H1 (cell line): ENCODE measurements at regions not wholly inside any gene's neighbourhood (a gene's known extent, or its start where the extent isn't known, plus 50 kb on each side); places are given as distances from the start of the nearest gene placed in this dataset.

Source experiments
- CTCF ChIA-PET: fragments of 300-600 bp; sonication (Branson Sonifier 250); formaldehyde crosslinking; loops from one replicate; lab custom pipeline; 2021; ENCODE audit not compliant: partially characterized antibody; lab: Charles Lee
- POLR2A ChIA-PET: fragments of 300-600 bp; sonication (Branson Sonifier 250); formaldehyde crosslinking; loops from one replicate; lab custom pipeline; 2021; ENCODE audit warnings: inconsistent platforms; ENCODE audit not compliant: partially characterized antibody; lab: Charles Lee
- DNase-seq, 2 experiments: peaks; one replicate each; pipeline versions ENCODE4 v3.0.0 to v3.0.0-alpha.2; 2010 to 2022; ENCODE audit warnings: low spot score in 2 of 2, low read depth in 1 of 2, mixed read lengths in 1 of 2
- FAIRE-seq: peaks from 2 replicates; lab custom pipeline; 2011; peaks lifted over from hg19 to GRCh38; lab: Jason Lieb, UNC
- H2AFZ ChIP-seq: 2 replicates; pipeline ENCODE4 v1.8.1; 2012; ENCODE audit warnings: low read length, inconsistent platforms
- H2AK5ac ChIP-seq: 2 replicates; pipeline ENCODE4 v1.6.1; 2013; ENCODE audit warnings: low read depth, low read length
- H2BK120ac ChIP-seq: replicated peaks from 2 replicates; pipeline ENCODE3; 2013; ENCODE audit warnings: low read depth, low read length, inconsistent platforms
- H2BK12ac ChIP-seq: 2 replicates; pipeline ENCODE4 v1.6.1; 2013; ENCODE audit warnings: low read depth, low read length
- H2BK15ac ChIP-seq: 2 replicates; pipeline ENCODE4 v1.6.1; 2013; ENCODE audit warnings: low read length
- H2BK20ac ChIP-seq: 2 replicates; pipeline ENCODE4 v1.6.1; 2013; ENCODE audit warnings: low read length
- H2BK5ac ChIP-seq: 2 replicates; pipeline ENCODE4 v1.6.1; 2013; ENCODE audit warnings: low read depth, low read length
- H3K14ac ChIP-seq: 2 replicates; pipeline ENCODE4 v1.6.1; 2013; ENCODE audit warnings: inconsistent platforms; ENCODE audit not compliant: insufficient read length
- H3K18ac ChIP-seq: 2 replicates; pipeline ENCODE4 v1.6.1; 2013; ENCODE audit warnings: low read length; ENCODE audit errors: extremely low read depth
- H3K23ac ChIP-seq: 2 replicates; pipeline ENCODE4 v1.6.1; 2013; ENCODE audit warnings: inconsistent platforms; ENCODE audit not compliant: insufficient read length
- H3K23me2 ChIP-seq: 2 replicates; pipeline ENCODE4 v1.6.1; 2013; ENCODE audit warnings: low read depth, low read length
- H3K27ac ChIP-seq: 2 replicates; pipeline ENCODE4 v1.6.1; 2011; ENCODE audit warnings: low read depth, low read length, inconsistent platforms
- H3K27me3 ChIP-seq, 4 experiments: replicated peaks in 1 of 4; 1 replicate in 1 of 4; 2 replicates in 3 of 4; pipeline versions ENCODE4 v1.6.1 to v1.8.1; 2011 to 2013; ENCODE audit warnings: low read length in 3 of 4, mild to moderate bottlenecking in 3 of 4, inconsistent platforms in 2 of 4, mixed read lengths in 2 of 4, moderate library complexity in 1 of 4; ENCODE audit not compliant: control insufficient read depth in 3 of 4, insufficient read depth in 3 of 4; ENCODE audit errors: extremely low read depth in 1 of 4
- H3K36me3 ChIP-seq, 4 experiments: 2 replicates each; pipeline versions ENCODE4 v1.6.1 to v1.8.1; 2011 to 2013; ENCODE audit warnings: mild to moderate bottlenecking in 4 of 4, low read length in 3 of 4, moderate library complexity in 2 of 4, control low read depth in 1 of 4, inconsistent platforms in 1 of 4; ENCODE audit not compliant: insufficient read depth in 4 of 4, control insufficient read depth in 2 of 4
- H3K4ac ChIP-seq: replicated peaks from 2 replicates; pipeline ENCODE3; 2013; ENCODE audit warnings: low read length, low read depth, mixed read lengths, inconsistent platforms; ENCODE audit not compliant: insufficient read length
- H3K4me1 ChIP-seq, 4 experiments: replicated peaks in 1 of 4; 1 replicate in 1 of 4; 2 replicates in 3 of 4; pipeline versions ENCODE4 v1.6.1 to v1.8.1; 2011 to 2013; ENCODE audit warnings: low read length in 3 of 4, inconsistent platforms in 2 of 4, mixed read lengths in 1 of 4; ENCODE audit not compliant: insufficient read depth in 4 of 4, control insufficient read depth in 3 of 4
- H3K4me2 ChIP-seq, 2 experiments: 2 replicates each; pipeline versions ENCODE4 v1.6.1 to v1.8.1; 2011 to 2013; ENCODE audit warnings: low read depth in 2 of 2, low read length in 2 of 2, control low read depth in 1 of 2, inconsistent platforms in 1 of 2, mild to moderate bottlenecking in 1 of 2; ENCODE audit not compliant: insufficient read depth in 1 of 2
- H3K4me3 ChIP-seq, 4 experiments: fragments of 200-600, 300-600 bp in 1 of 4; sonication (generic), shearing (Covaris generic), sonication (Bioruptor Twin) in 1 of 4; 2 replicates each; pipeline versions ENCODE4 v1.5.1 to v1.8.1; 2011 to 2016; ENCODE audit warnings: low read length in 4 of 4, low read depth in 3 of 4, control low read depth in 2 of 4, inconsistent platforms in 2 of 4, mild to moderate bottlenecking in 2 of 4, mixed read lengths in 1 of 4, moderate library complexity in 1 of 4; ENCODE audit not compliant: insufficient read depth in 2 of 4; ENCODE audit errors: extremely low read depth in 1 of 4
- H3K56ac ChIP-seq: replicated peaks from 2 replicates; pipeline ENCODE3; 2013; ENCODE audit warnings: low read depth, mild to moderate bottlenecking, mixed read lengths, low read length, inconsistent platforms; ENCODE audit not compliant: insufficient read length
- H3K79me1 ChIP-seq: 2 replicates; pipeline ENCODE4 v1.6.1; 2013; ENCODE audit warnings: low read depth, low read length, control low read depth
- H3K79me2 ChIP-seq, 2 experiments: 2 replicates each; pipeline versions ENCODE4 v1.6.1 to v1.8.1; 2012 to 2013; ENCODE audit warnings: low read length in 2 of 2, mild to moderate bottlenecking in 2 of 2, inconsistent platforms in 1 of 2; ENCODE audit not compliant: insufficient read depth in 2 of 2, control insufficient read depth in 1 of 2
- H3K9ac ChIP-seq, 4 experiments: replicated peaks in 1 of 4; 1 replicate in 1 of 4; 2 replicates in 3 of 4; pipeline versions ENCODE4 v1.6.1 to v1.8.1; 2011 to 2013; ENCODE audit warnings: low read depth in 3 of 4, low read length in 3 of 4, control low read depth in 2 of 4, mild to moderate bottlenecking in 2 of 4, moderate library complexity in 2 of 4, inconsistent platforms in 1 of 4; ENCODE audit errors: extremely low read depth in 1 of 4
- H3K9me3 ChIP-seq, 2 experiments: 2 replicates each; pipeline versions ENCODE4 v1.6.1 to v1.8.1; 2012 to 2013; ENCODE audit warnings: mild to moderate bottlenecking in 2 of 2, moderate library complexity in 2 of 2, control low read depth in 1 of 2, inconsistent platforms in 1 of 2, low read depth in 1 of 2, low read length in 1 of 2, mixed read lengths in 1 of 2; ENCODE audit not compliant: insufficient read depth in 2 of 2
- H4K20me1 ChIP-seq, 2 experiments: replicated peaks in 1 of 2; 2 replicates each; pipeline versions ENCODE3 to v1.8.1; 2011 to 2013; ENCODE audit warnings: inconsistent platforms in 2 of 2, low read length in 2 of 2, mild to moderate bottlenecking in 1 of 2; ENCODE audit not compliant: insufficient read depth in 2 of 2, control insufficient read depth in 1 of 2
- H4K5ac ChIP-seq: 2 replicates; pipeline ENCODE4 v1.6.1; 2013; ENCODE audit warnings: low read length, low read depth, mixed read lengths, inconsistent platforms; ENCODE audit not compliant: insufficient read length
- H4K8ac ChIP-seq: 2 replicates; pipeline ENCODE4 v1.8.0; 2013; ENCODE audit warnings: mild to moderate bottlenecking, moderate library complexity, low read length, inconsistent platforms; ENCODE audit not compliant: insufficient read depth; ENCODE audit errors: extremely low read depth
- H4K91ac ChIP-seq: replicated peaks from 2 replicates; pipeline ENCODE3; 2013; ENCODE audit warnings: low read length, mixed read lengths, inconsistent platforms; ENCODE audit not compliant: insufficient read length
- CBX5 ChIP-seq: fragments of 300-800, 300-1000 bp; sonication (generic); IDR thresholded peaks from 2 replicates; pipeline ENCODE4 v1.7.1; 2016; ENCODE audit warnings: antibody characterized with exemption, low read length, low read depth
- CREB1 ChIP-seq: IDR thresholded peaks from 2 replicates; pipeline ENCODE4 v1.6.1; 2012; ENCODE audit warnings: inconsistent platforms
- FOSL1 ChIP-seq: IDR thresholded peaks from 2 replicates; pipeline ENCODE4 v1.6.1; 2011; ENCODE audit warnings: mild to moderate bottlenecking, low read depth, low read length, moderate library complexity; ENCODE audit not compliant: insufficient read depth
- GABPA ChIP-seq: IDR thresholded peaks from 2 replicates; pipeline ENCODE4 v1.6.1; 2011; ENCODE audit warnings: mild to moderate bottlenecking, low read length, moderate library complexity, borderline replicate concordance; ENCODE audit not compliant: insufficient read depth
- MAFK ChIP-seq: IDR thresholded peaks from 2 replicates; pipeline ENCODE4 v1.6.1; 2012; ENCODE audit warnings: low read depth, mild to moderate bottlenecking, improper control_type of control experiment, low read length
- RXRA ChIP-seq: IDR thresholded peaks from 2 replicates; pipeline ENCODE4 v1.6.1; 2011; ENCODE audit warnings: low read depth, mild to moderate bottlenecking, low read length, moderate library complexity; ENCODE audit not compliant: insufficient read depth
- SIRT6 ChIP-seq: IDR thresholded peaks from one replicate; pipeline ENCODE4 v1.7.1; 2012; ENCODE audit warnings: low read length, inconsistent platforms
- SP1 ChIP-seq: IDR thresholded peaks from 2 replicates; pipeline ENCODE4 v1.6.1; 2011; ENCODE audit warnings: low read depth, low read length
- SP4 ChIP-seq: IDR thresholded peaks from 2 replicates; pipeline ENCODE4 v1.6.1; 2012; ENCODE audit warnings: low read length, inconsistent platforms
- TAF7 ChIP-seq: optimal IDR thresholded peaks from 2 replicates; pipeline ENCODE3; 2011; ENCODE audit warnings: low read depth, mild to moderate bottlenecking, inconsistent platforms, low read length, moderate library complexity, borderline replicate concordance
- TCF12 ChIP-seq: IDR thresholded peaks from 2 replicates; pipeline ENCODE4 v1.6.1; 2011; ENCODE audit warnings: low read depth, mild to moderate bottlenecking, low read length
- WGBS, 2 experiments: shearing (Covaris generic) in 1 of 2; methylation state at CpG; one replicate each; pipeline versions ENCODE4 v1.1.6 to v1.1.7; 2013 to 2015; ENCODE audit warnings: low lambda C conversion rate in 2 of 2, mixed read lengths in 2 of 2, inconsistent platforms in 1 of 2, low coverage in 1 of 2, missing lambda C conversion rate in 1 of 2; ENCODE audit not compliant: insufficient replicate concordance in 2 of 2, insufficient coverage in 1 of 2, insufficient read length in 1 of 2; ENCODE audit errors: extremely low coverage in 1 of 2, missing lambda C conversion rate in 1 of 2; 5-methylcytosine and 5-hydroxymethylcytosine counted together
- TF ChIP-seq, protein P1 (sequence below), 3 experiments: IDR thresholded peaks; 1 replicate in 2 of 3; 2 replicates in 1 of 3; pipeline versions ENCODE4 v1.5.1 to v1.6.1; 2011; ENCODE audit warnings: low read length in 3 of 3, mild to moderate bottlenecking in 3 of 3, inconsistent platforms in 2 of 3, low read depth in 1 of 3, moderate library complexity in 1 of 3; ENCODE audit not compliant: insufficient read depth in 1 of 3; ENCODE audit errors: control extremely low read depth in 1 of 3

- Histone ChIP-seq H2BK5ac (no peak overlapping the region), H2AFZ (no peak overlapping the region), H4K5ac (no peak overlapping the region), H3K23ac (no peak overlapping the region), H4K91ac (no peak overlapping the region), H2AK5ac (no peak overlapping the region), H2BK120ac (no peak overlapping the region), H2BK20ac (no peak overlapping the region), H3K56ac (no peak overlapping the region), H3K9me3 (peaks cover under 1 to 2% of the 10 kb centered on the region in 2 experiments; a peak in 2 of 4 replicates), H3K27ac (no peak overlapping the region), H3K27me3 (no peaks in the 10 kb centered on the region), H3K79me1 (no peaks in the 10 kb centered on the region), H2BK15ac (no peak overlapping the region), H3K4me1 (no peaks in the 10 kb centered on the region), H3K9ac (no peak overlapping the region), H3K4me3 (no peak overlapping the region), H4K20me1 (no peaks in the 10 kb centered on the region), H2BK12ac (no peak overlapping the region), H3K23me2 (no peaks in the 10 kb centered on the region), H3K18ac (no peak overlapping the region), H3K79me2 (no peaks in the 10 kb centered on the region), H3K14ac (no peak overlapping the region), H3K4me2 (no peak overlapping the region), H3K36me3 (no peaks in the 10 kb centered on the region), H3K4ac (no peak overlapping the region), H4K8ac (no peak overlapping the region)
- FAIRE-seq (no peak), DNase-seq (no peak)
- WGBS, 2 experiments = 66% methylated on average over 3 of the region's 3 CpGs; no CpG with 5 or more reads in 1 of the 2 experiments
- ChIA-PET CTCF (no interaction called here), POLR2A (no interaction called here)
- no peak for TF ChIP-seq RXRA
- no peak for TF ChIP-seq CBX5
- no peak for TF ChIP-seq GABPA
- no peak for TF ChIP-seq TAF7
- TF ChIP-seq CREB1 = no peak
- TF ChIP-seq, protein P1, sequence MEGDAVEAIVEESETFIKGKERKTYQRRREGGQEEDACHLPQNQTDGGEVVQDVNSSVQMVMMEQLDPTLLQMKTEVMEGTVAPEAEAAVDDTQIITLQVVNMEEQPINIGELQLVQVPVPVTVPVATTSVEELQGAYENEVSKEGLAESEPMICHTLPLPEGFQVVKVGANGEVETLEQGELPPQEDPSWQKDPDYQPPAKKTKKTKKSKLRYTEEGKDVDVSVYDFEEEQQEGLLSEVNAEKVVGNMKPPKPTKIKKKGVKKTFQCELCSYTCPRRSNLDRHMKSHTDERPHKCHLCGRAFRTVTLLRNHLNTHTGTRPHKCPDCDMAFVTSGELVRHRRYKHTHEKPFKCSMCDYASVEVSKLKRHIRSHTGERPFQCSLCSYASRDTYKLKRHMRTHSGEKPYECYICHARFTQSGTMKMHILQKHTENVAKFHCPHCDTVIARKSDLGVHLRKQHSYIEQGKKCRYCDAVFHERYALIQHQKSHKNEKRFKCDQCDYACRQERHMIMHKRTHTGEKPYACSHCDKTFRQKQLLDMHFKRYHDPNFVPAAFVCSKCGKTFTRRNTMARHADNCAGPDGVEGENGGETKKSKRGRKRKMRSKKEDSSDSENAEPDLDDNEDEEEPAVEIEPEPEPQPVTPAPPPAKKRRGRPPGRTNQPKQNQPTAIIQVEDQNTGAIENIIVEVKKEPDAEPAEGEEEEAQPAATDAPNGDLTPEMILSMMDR (IDR thresholded peaks at IDR 0.05; ENCODE audit: control extremely low read depth in 1 of 3, insufficient read depth in 1 of 3, low read depth in 1 of 3, low read length in 3 of 3) = no peak
- TF ChIP-seq MAFK = no peak
- TF ChIP-seq SIRT6 = no peak
- no peak for TF ChIP-seq FOSL1
- TF ChIP-seq SP1 = no peak
- no peak for TF ChIP-seq SP4
- TF ChIP-seq TCF12 = no peak
These were observed 377.0 kb downstream of the PDGFC start for GRCh38 chr4:156594624-156595023.
